Heart right ventricle (tissue), 16 donors: ENCODE measurements at regions not wholly inside any gene's neighbourhood (a gene's known extent, or its start where the extent isn't known, plus 50 kb on each side); places are given as distances from the start of the nearest gene placed in this dataset.

Source experiments
- ATAC-seq, 8 donors: fragments of 200-7000 bp; cut with Tn5 transposase; one replicate each; pipeline ENCODE4 v1.9.1; 2020; ENCODE audit warnings: mild to moderate bottlenecking in 8 of 8, moderate library complexity in 8 of 8, moderate number of reproducible peaks in 1 of 8
- DNase-seq, 2 donors: peaks; one replicate each; pipeline ENCODE4 v3.0.0-alpha.2; 2020
- H3K27ac ChIP-seq, 10 donors: fragments of 200-600 bp; sonication (generic) in 2 of 10; one replicate each; pipeline versions ENCODE4 v1.5.0 to v1.8.0; 2020 to 2022; ENCODE audit warnings: mild to moderate bottlenecking in 3 of 10
- H3K27me3 ChIP-seq, 7 donors: fragments of 200-600 bp; one replicate each; pipeline ENCODE4 v1.8.0; 2021 to 2022; ENCODE audit warnings: mild to moderate bottlenecking in 2 of 7
- H3K36me3 ChIP-seq, 9 donors: fragments of 200-600 bp; sonication (generic) in 1 of 9; one replicate each; pipeline versions ENCODE4 v1.5.0 to v1.8.0; 2020 to 2022; ENCODE audit warnings: mild to moderate bottlenecking in 2 of 9
- H3K4me1 ChIP-seq, 9 donors: fragments of 200-600 bp; sonication (generic) in 1 of 9; one replicate each; pipeline versions ENCODE4 v1.5.0 to v1.8.0; 2020 to 2022; ENCODE audit warnings: mild to moderate bottlenecking in 4 of 9
- H3K4me3 ChIP-seq, 10 donors: fragments of 200-600 bp; sonication (generic) in 2 of 10; one replicate each; pipeline versions ENCODE4 v1.5.0 to v1.8.0; 2020 to 2022; ENCODE audit warnings: mild to moderate bottlenecking in 7 of 10, moderate library complexity in 2 of 10
- H3K9me3 ChIP-seq, 11 donors: fragments of 200-600 bp in 10 of 11; sonication (generic) in 2 of 11; one replicate each; pipeline versions ENCODE4 v1.5.0 to v1.8.0; 2013 to 2022; ENCODE audit warnings: mild to moderate bottlenecking in 2 of 11, control low read depth in 1 of 11, moderate library complexity in 1 of 11
- WGBS, 2 donors: extraction: QIAGEN DNeasy Blood & Tissue Kit; methylation state at CpG; one replicate each; pipeline ENCODE4 v1.1.7; 2013; ENCODE audit warnings: inconsistent platforms in 1 of 2; 5-methylcytosine and 5-hydroxymethylcytosine counted together
- intact Hi-C, 10 donors: fragments of 100-400 bp; cut with DNase I; formaldehyde crosslinking; loops; one replicate each; pipeline versions ENCODE4 v1.11.1 to v1.14.2; 2022
- TF ChIP-seq, protein P1 (sequence below), 9 donors: fragments of 200-600 bp; sonication (generic) in 2 of 9; IDR thresholded peaks; one replicate each; pipeline versions ENCODE4 v1.5.0 to v1.8.0; 2021 to 2022; ENCODE audit warnings: antibody characterized with exemption in 9 of 9, mild to moderate bottlenecking in 5 of 9, moderate library complexity in 1 of 9
- donor health status: Arrhythmogenic right ventricular cardiomyopathy.
- donor health status: ischemic (EF 13 %, LVEDD 7.1; RV severe dilation, severe dysfunction).
- donor health status: healthy with polysubstance abuse.
- donor health status: DM: no; HTN: yes; CAD: no.
- donor health status: DM: no; HTN: no; CAD: no.
- donor health status: ischemic (EF 25% LVEDD 6.9; RV normal size, moderate dysfunction).
- donor health status: ischemic (EF 25% LVEDD 5.7; RV mildly dilated, moderate dysfunction).
- donor health status: healthy.
- donor health status: DM: yes; HTN: yes; CAD: no.
- donor health status: Ischemic cardiomyopathy.
- donor health status: ischemic (EF 35%, LVEDD 5.7; RV mildly dilated, moderate dysfunction).
- donor health status: nonischemic (EF 11% LVEDD 7.7; RV severe dilation, severe dysfunction).
- donor health status: DM: yes; HTN: yes; CAD: no.
- donor health status: PGD.
- donor health status: ischemic (EF 29% LVEDD 5.4; RV normal size, mild dysfunction).
- donor health status: nonischemic (EF 23%, LVEDD 6.1; RV moderate dilation, normal function).

DNA sequence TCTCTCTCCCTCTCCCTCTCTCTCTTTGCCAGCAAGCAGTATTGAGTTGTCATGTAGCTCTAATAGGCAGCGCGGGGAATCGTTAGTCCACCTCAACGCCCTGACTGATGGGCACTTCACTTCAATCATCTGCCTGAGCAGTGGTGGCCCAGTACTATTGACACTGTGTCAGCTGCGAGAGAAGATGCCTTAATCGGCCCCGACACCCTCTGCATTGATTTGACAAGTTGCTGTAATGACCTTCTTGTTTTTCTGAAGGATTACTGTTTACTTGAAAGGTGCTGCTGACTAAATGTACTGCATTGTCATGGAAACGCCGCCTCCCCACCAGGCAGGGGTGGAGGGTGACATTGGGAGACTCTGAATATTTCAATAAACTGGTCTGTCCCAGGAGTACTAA lies 913.8 kb downstream of the KCNMA1 start:
- TF ChIP-seq, protein P1, sequence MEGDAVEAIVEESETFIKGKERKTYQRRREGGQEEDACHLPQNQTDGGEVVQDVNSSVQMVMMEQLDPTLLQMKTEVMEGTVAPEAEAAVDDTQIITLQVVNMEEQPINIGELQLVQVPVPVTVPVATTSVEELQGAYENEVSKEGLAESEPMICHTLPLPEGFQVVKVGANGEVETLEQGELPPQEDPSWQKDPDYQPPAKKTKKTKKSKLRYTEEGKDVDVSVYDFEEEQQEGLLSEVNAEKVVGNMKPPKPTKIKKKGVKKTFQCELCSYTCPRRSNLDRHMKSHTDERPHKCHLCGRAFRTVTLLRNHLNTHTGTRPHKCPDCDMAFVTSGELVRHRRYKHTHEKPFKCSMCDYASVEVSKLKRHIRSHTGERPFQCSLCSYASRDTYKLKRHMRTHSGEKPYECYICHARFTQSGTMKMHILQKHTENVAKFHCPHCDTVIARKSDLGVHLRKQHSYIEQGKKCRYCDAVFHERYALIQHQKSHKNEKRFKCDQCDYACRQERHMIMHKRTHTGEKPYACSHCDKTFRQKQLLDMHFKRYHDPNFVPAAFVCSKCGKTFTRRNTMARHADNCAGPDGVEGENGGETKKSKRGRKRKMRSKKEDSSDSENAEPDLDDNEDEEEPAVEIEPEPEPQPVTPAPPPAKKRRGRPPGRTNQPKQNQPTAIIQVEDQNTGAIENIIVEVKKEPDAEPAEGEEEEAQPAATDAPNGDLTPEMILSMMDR (IDR thresholded peaks at IDR 0.05): no peak
- H3K9me3 ChIP-seq: no peaks in the 10 kb centered on the region
- H3K27ac ChIP-seq: no peak overlapping the region
- H3K4me1 ChIP-seq: no peaks in the 10 kb centered on the region
- H3K36me3 ChIP-seq: no peaks in the 10 kb centered on the region
- peaks cover 0 to 19% (median 0%) of the 10 kb centered on the region in 7 donors for H3K27me3 ChIP-seq
- no peak for ATAC-seq
- no peak for DNase-seq
- 56 to 64% methylated on average over 9 of the region's 9 CpGs for WGBS, 2 donors
- H3K4me3 ChIP-seq: no peak overlapping the region
- intact Hi-C loops: no loop called here

DNA sequence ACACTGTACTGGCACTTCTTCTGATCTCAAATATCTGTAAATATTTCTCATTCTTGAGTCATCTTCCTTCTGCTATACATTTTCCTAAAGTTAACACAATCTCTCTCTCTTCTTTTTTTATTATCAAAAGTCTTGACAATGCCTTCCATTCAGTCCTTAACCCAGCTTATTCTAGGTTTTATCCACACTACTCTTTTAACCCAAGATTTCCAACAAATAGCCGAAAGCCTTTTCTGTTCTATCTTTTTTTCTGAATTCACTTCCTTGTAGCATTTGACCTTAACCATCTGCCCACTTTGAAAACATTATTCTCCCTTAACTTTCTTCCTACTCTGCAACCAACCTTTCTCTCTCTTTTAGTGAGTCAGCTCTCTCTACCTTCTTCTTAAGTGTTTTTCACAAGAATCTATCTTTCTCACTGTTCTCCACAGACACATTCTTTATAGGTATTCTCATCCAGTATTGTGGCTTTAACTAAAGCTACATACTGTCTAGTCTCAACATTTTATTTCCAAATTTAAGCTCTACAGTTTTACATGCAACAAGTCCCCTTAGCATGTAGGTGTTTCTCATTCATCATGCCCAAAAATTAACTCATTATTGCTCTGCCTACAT lies 915.6 kb downstream of the KCNMA1 start:
- Histone ChIP-seq H3K9me3 (no peaks in the 10 kb centered on the region), H3K27me3 (peaks cover 0 to 8% (median 0%) of the 10 kb centered on the region in 7 donors), H3K4me3 (no peak overlapping the region), H3K36me3 (no peaks in the 10 kb centered on the region), H3K4me1 (peaks cover 0 to 5% (median 0%) of the 10 kb centered on the region in 9 donors), H3K27ac (no peak overlapping the region)
- intact Hi-C loops: no loop called here
- 77 to 80% methylated on average over 1 of the region's 1 CpG for WGBS, 2 donors
- DNase-seq (no peak), ATAC-seq (no peak)
- TF ChIP-seq, protein P1 (IDR thresholded peaks at IDR 0.05): no peak

DNA sequence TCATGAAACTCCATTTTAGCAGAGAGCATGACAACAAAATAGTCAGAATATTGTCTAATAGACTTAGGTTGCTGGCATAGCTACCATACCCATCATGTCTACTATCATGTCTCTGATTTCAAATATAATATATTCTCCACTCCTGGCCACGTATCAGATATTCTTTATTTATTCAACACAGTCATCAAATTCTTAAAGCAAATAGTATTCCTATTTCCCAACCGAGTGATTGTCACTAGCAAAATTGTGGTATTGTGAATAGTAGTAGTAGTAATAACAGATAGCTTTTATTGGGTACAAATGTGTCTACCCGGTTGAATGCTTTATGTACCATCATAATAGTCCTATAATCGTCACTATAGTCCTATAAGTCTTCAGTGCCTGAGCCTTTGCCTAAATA lies 918.6 kb downstream of the KCNMA1 start:
- H3K27me3 ChIP-seq: no peaks in the 10 kb centered on the region
- 81 to 85% methylated on average over 4 of the region's 4 CpGs for WGBS, 2 donors
- H3K27ac ChIP-seq: no peak overlapping the region
- no peak overlapping the region for H3K4me3 ChIP-seq
- intact Hi-C loops: no loop called here
- DNase-seq (no peak), ATAC-seq (no peak)
- no peaks in the 10 kb centered on the region for H3K9me3 ChIP-seq
- H3K36me3 ChIP-seq: no peaks in the 10 kb centered on the region
- peaks cover 0 to 5% (median 0%) of the 10 kb centered on the region in 9 donors for H3K4me1 ChIP-seq
- TF ChIP-seq, protein P1 (IDR thresholded peaks at IDR 0.05): no peak

DNA sequence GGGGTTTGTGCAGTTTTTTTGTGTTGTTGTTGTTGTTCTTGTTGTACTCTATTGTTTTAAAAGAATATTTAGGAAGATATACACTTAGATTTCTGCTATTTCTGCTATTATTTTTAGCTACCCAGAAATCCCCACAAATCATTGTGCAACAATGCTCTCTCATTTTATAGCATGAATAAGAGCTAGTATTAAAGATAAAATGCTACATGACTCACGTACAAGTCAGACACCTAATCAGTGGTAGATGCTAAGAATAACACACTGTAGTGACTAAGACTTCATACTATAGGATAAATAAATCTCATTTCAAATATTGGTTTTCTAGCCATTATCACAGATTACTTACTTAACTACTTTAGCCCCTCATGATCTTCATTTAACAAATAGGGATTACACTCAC lies 920.5 kb downstream of the KCNMA1 start:
- Histone ChIP-seq H3K36me3 (no peaks in the 10 kb centered on the region), H3K4me1 (peaks cover 0 to 5% (median 0%) of the 10 kb centered on the region in 9 donors), H3K27ac (no peak overlapping the region), H3K27me3 (no peaks in the 10 kb centered on the region), H3K4me3 (no peak overlapping the region), H3K9me3 (no peaks in the 10 kb centered on the region)
- no peak for DNase-seq
- TF ChIP-seq, protein P1 (IDR thresholded peaks at IDR 0.05): no peak
- intact Hi-C loops: no loop called here
- ATAC-seq: no peak
- WGBS, 2 donors: 43% methylated on average over 1 of the region's 1 CpG
